Muscle of back (tissue), 3 donors: ENCODE measurements at regions not wholly inside any gene's neighbourhood (a gene's known extent, or its start where the extent isn't known, plus 50 kb on each side); places are given as distances from the start of the nearest gene placed in this dataset.

ENCODE experiments used
- DNase-seq, 3 donors: peaks; one replicate each; pipeline versions ENCODE4 v3.0.0 to v3.0.0-alpha.2; 2013

DNA sequence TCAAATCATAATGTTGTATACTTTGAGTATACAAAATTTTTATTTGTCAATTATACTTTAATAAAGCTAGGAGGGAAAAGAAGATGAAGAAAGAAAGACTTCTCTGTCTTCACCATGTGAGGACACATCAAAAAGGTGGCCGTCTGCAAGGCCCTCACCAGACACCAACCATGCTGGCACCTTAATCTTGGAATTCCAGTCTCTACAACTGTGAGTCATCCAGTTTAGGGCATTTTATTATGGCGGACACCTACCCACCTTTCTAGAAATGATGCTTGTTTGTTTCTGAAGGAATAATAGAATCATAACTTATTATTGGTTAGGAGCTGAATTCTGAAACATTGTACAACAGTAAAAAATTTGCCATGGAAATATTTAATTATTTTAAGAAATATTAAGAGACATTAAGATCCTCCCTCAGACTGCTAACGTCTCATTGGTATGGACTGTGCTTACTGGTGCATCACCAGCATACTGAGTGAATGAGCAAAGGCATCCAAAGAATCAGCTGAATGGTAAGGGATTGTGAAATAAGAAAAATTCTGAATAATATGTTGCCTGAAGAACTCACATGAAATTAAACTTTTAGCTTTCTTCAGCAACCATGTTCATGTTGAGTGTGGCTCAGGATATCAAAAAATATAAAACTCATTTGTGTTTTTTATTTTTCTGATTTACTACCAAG, 536.6 kb downstream of the HTR7 start:
- DNase-seq: no peak

- no peak for DNase-seq
These were observed 531.2 kb downstream of the HTR7 start for GRCh38 chr10:90326498-90327267.

GRCh38 chr10:90327611-90328010, 530.2 kb downstream of the HTR7 start:
- no peak for DNase-seq

- DNase-seq: no peak
These were observed 529.4 kb downstream of the HTR7 start for GRCh38 chr10:90328459-90328858.

DNA sequence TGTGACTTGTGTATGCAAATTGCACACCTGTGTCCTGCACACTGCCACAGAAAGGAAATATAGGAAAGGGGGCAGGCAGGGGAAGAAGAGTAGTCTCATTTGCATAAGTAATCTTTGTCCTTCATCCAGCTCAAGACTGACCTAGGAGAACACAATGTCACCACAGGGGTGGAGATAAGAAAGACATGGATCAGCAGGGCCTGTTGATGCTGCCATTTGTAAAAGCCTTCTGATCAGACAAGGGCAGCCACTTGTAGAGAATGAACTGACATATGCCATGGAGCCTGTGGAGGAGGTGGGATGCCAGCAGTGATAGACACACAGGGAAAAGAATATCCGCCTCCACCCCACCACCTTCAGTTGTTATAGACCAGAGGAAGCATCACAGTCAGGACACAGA, 528.9 kb downstream of the HTR7 start:
- DNase-seq: no peak

DNA sequence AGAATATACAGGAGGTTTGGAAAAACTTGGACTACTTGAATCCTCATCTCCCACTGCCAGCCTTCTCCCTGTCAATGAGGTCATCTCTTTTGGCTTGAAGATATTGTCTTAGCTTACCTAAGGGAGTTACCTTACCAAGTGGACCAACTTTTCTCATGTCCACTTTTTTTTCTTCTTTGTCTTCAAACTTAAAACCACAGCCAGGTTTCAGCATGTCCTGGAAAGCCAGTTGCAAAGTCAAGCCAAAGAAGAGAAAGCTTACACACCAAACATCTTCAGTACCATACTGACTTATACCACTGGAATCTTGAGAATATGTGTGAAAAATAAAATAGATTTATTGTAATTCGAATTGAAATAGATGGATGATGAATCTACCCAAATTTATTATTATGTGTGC, 520.5 kb downstream of the HTR7 start:
- no peak for DNase-seq

- DNase-seq: no peak
These were observed 515.4 kb downstream of the HTR7 start for GRCh38 chr10:90342480-90342879.

DNA sequence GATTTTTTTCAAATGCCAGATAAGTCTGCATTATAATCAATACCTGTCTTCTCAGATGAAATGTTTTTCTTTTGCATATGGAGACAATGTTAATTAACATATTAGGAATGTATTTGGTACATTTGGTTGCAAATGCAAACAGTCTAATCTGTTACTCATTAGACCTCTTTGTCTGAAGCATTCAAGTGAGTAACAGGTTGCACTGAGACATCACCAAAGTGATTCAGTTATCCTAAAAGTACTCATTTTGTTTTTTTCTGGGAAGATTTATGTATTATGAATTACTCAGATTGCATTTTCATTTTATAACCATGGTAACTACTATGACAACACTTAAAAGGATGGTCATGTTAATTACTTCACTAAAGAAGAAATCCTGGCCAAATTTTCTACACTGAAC, 513.6 kb downstream of the HTR7 start:
- no peak for DNase-seq

DNA sequence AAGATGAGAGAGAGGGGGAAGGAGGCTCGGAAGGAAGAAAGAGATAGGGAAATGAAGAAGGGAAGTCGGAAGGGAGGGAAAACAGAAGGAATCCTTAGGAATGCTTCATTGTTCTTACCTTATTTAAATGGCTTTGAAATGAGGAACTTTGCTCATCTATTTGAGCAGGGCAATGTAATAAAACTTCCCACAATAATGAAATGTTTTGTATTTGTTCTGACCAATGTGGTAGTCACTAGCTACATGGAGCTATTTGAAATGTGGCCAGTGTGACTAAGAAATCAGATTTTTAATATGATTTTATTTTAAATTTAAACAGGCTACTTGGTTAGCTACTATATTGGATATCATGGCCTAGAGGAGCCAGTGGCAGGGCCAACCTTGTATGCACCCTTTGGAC, 510.6 kb downstream of the HTR7 start:
- no peak for DNase-seq

- DNase-seq: no peak
These were observed 507.7 kb downstream of the HTR7 start for GRCh38 chr10:90350122-90350521.

DNA sequence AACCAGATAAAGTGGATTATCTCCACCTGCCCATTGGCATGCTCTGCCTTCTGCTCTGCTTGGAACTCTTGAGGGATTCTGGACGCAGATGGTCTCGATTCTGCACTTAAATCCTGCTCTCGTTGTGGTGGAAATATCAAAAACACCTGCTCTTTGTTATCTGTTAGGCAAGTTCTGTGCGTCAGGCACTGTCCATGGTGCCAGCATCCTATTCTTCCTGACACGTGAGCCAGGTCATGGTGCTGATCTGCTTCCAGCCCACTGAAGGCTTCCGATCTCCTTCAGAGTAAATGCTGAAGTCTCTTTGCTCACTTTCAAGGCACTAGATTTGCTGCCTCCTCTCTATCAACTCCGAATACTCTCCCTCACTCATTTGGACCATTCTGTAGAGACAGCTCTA, 505.6 kb downstream of the HTR7 start:
- DNase-seq: no peak

- no peak for DNase-seq
These were observed 502.9 kb downstream of the HTR7 start for GRCh38 chr10:90354914-90355313.

- no peak for DNase-seq
These were observed 493.9 kb downstream of the HTR7 start for GRCh38 chr10:90363799-90364483.

- DNase-seq: peak in 2 of 3 donors; percentile 4 to 48
These were observed 485.4 kb downstream of the HTR7 start for GRCh38 chr10:90372451-90372850.

GRCh38 chr10:90373911-90374310, 483.9 kb downstream of the HTR7 start:
- no peak for DNase-seq

GRCh38 chr10:90378524-90379076, 479.2 kb downstream of the HTR7 start:
- peak in 2 of 3 donors; percentile 30 to 64 for DNase-seq

DNA sequence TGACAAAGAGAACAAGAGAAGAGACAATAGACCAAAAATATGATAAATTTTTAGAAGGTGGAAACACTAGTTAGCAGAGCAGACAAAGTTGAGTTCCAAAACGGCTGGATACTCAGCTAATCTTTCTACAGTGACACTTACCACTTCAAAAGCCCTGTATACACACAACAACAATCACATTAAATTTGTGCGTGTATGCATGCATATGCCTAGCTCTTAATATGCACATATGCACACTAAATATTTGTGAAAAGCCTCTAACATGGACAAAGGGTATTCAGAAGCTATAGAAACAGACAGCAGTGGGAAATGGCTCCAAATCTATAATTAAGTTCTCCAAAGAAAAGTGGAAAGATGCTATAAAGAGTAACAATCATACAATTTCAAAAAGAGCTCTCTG, 476.4 kb downstream of the HTR7 start:
- DNase-seq: no peak

DNA sequence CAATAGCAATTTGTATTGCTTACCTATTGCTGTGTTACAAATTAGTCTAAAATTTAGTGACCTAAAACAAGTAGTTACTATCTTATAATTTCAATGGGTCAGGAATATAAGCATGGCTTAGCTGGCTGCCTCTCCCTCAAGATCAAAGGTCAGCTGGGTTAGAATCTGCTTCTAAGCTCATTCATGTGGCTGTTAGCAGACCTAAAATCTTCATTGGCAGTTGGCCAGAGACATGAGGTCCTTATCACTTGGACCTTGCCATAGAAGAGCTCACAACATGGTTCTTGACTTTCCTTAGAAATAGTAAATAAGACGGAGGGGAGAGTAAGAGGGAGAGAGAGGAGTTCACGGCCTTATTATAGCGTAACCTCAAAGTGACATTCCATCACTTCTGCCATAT, 468.0 kb downstream of the HTR7 start:
- no peak for DNase-seq

DNA sequence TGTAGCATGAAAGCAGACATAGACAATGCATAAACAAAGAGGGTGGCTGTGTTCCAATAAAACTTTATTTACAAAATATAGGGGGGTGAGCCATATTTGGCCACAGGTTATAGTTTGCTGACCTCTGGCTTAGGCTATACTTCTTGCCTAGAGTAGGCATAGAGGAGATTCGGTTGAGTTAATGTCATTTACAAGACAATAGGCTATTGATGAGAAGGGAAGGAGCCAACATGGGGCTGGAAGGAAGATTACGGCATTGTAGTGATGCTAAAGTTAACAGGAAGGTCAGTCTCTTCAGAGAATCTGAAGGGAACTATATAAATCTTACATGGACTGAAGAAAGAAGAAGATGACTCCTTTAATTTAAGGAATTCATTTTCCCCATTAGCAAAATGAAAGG, 463.5 kb downstream of the HTR7 start:
- no peak for DNase-seq

- DNase-seq: peak in 1 of 3 donors; percentile 62
These were observed 461.1 kb downstream of the HTR7 start for GRCh38 chr10:90396721-90397120.

- DNase-seq: no peak
These were observed 459.3 kb downstream of the HTR7 start for GRCh38 chr10:90398566-90398965.

DNA sequence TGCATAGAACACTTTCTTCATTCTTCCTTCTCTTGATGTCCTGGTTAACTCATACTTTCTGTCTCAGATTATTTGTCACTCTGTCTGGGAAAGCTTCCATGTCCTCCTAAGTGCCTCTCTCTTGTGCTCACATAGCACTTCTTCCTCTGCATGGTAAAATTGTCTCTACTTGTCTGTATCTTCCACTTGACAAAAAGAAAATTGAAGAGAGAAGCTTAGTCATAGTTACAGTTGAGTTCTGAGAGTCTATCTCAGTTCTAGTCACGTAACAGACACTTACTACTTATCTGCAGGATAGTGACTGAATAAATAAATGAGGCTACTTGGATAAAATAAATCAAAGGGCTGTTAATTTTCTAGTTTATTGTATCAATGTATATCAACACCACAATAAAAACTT, 458.1 kb downstream of the HTR7 start:
- no peak for DNase-seq
